ENCODE measurements at regions not wholly inside any gene's neighbourhood (a gene's known extent, or its start where the extent isn't known, plus 50 kb on each side); places are given as distances from the start of the nearest gene placed in this dataset.

- TF ChIP-seq CTCF (IDR thresholded peaks at IDR 0.05) (no peak), POLR2AphosphoS5 (IDR thresholded peaks at IDR 0.05) (no peak), POLR2A (IDR thresholded peaks at IDR 0.05) (no peak)
Observed at GRCh38 chr13:75202981-75203380, 279.0 kb downstream of the TBC1D4 start.

Data from breast epithelium (tissue), 3 donors.